ENCODE measurements at regions not wholly inside any gene's neighbourhood (a gene's known extent, or its start where the extent isn't known, plus 50 kb on each side); places are given as distances from the start of the nearest gene placed in this dataset.

DNA sequence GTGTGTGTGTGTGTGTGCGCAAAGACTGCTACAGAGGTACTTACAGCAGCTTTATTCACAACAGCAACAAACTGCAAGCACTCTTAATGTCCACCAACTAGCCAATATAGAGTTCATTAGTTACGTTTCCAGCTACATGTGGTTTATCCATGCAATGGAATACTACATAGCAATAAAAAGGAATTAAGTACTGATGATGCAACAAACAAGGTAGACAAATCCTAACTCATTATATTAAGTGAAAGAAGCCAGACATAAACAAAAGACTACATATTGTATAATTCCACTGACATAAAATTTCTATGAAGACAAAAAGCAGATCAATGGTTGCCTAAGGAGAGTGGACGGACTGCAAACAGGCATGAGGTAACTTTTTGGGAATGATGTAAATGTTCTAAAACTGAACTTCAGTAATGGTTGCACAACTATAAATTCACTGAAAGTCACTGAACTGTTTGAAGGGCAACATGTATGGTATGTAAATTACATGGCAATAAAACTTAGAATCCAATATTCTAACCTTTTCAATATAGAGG is 433.7 kb downstream of the SHQ1 start:
- ChIA-PET POLR2A (ENCODE audit: low non-redundant PET) (no interaction called here), CTCF (interaction anchor here (0.5 kb wide), 1 partner anchor 251 kb away, joined by 3 read pairs; no protein-coding TSS in a partner anchor)
- no peak for TF ChIP-seq CTCF (conservative IDR thresholded peaks at IDR 0.05; ENCODE audit: low read depth)
- H3K27ac ChIP-seq, result no peak overlapping the region
- DNase-seq (ENCODE audit: low spot score), result no peak

- ChIA-PET CTCF (no interaction called here), POLR2A (ENCODE audit: low non-redundant PET) (no interaction called here)
- DNase-seq (ENCODE audit: low spot score), result no peak
- TF ChIP-seq CTCF (conservative IDR thresholded peaks at IDR 0.05; ENCODE audit: low read depth), result no peak
- no peak overlapping the region for H3K27ac ChIP-seq
Observed at GRCh38 chr3:72413228-72413627, 435.0 kb downstream of the SHQ1 start.

DNA sequence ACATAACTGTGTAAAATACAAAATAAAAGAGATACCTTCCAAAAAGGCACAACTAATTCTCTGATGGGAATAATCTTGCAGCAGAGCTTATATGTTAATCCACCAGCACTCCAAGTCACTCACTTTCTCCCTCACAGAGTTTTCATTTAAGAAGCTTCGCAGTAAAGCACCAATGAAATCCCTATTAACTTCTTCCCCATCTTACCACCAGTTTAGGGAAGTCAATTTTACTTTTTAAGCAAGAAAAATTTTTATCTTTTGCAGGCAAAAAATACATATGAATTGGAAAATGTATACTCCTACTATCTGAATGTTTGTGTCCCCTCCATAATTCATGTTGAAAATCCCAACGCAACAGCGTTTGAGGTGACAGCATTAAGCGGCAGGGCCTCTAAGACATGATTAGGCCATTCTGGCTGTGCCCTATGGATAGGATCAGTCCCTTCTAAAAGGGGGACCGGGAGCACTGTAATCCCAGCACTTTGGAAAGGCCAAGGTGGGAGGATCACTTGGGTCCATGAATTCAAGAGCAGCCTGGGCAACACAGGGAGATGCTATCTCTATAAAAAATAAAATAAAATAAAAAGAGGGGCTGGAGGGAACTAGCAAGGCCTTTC is 435.8 kb downstream of the SHQ1 start:
- ChIA-PET POLR2A (ENCODE audit: low non-redundant PET) (no interaction called here), CTCF (no interaction called here)
- no peak overlapping the region for H3K27ac ChIP-seq
- no peak for TF ChIP-seq CTCF (conservative IDR thresholded peaks at IDR 0.05; ENCODE audit: low read depth)
- no peak for DNase-seq (ENCODE audit: low spot score)

- no peak for TF ChIP-seq CTCF (conservative IDR thresholded peaks at IDR 0.05; ENCODE audit: low read depth)
- no peak for DNase-seq (ENCODE audit: low spot score)
- ChIA-PET CTCF (interaction anchor here (1.0 kb wide), 1 partner anchor 25 kb away, joined by 11 read pairs; no protein-coding TSS in a partner anchor), POLR2A (ENCODE audit: low non-redundant PET) (no interaction called here)
- H3K27ac ChIP-seq, result no peak overlapping the region
Observed at GRCh38 chr3:72411843-72412242, 436.4 kb downstream of the SHQ1 start.

- no peak for TF ChIP-seq CTCF (conservative IDR thresholded peaks at IDR 0.05; ENCODE audit: low read depth)
- no peak overlapping the region for H3K27ac ChIP-seq
- CTCF ChIA-PET, result interaction anchor here (1.0 kb wide), 1 partner anchor 25 kb away, joined by 11 read pairs; no protein-coding TSS in a partner anchor
- no peak for DNase-seq (ENCODE audit: low spot score)
- POLR2A ChIA-PET (ENCODE audit: low non-redundant PET), result no interaction called here
Observed at GRCh38 chr3:72411126-72411525, 437.1 kb downstream of the SHQ1 start.

DNA sequence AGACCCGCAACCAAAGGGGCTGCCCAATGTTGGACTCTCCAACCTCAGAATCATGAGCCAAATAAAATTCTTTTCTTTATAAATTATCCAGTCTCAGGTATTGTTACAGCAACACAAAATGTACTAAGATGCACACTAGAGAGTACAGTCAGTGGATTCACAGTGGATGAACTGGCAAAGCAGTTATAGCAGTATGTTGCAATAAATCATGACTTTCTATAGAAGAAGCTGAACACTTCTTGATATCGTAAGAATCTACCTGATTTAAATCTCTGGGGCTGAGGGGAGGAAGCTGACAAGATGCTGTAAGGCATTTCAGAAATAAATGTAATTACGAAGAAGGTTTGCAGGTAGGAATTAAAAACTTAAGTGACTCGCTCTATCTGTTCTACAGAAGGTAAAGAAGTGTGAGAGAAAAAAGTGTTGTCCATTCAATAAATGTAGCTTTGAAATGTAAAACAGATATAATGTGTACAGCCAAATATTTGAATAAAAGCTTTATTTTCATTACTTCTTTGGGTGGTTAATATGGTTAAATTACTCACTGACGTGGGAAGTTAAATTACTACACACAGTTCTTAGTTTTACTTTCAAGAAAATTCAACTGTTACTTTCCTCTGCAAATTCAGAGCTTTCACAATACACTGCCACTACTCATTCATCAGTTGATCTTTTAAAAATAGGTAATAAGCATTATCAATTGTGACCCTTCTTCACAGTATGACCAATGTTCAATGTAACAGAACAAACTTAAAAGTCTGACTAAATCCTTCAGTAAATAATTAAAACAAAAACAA is 439.1 kb downstream of the SHQ1 start:
- CTCF ChIA-PET, result no interaction called here

More for the DNA sequence above, 439.1 kb downstream of the SHQ1 start:
- no peak for TF ChIP-seq CTCF (conservative IDR thresholded peaks at IDR 0.05; ENCODE audit: low read depth)
- POLR2A ChIA-PET (ENCODE audit: low non-redundant PET), result no interaction called here
- no peak for DNase-seq (ENCODE audit: low spot score)
- H3K27ac ChIP-seq, result no peak overlapping the region
